ENCODE measurements at regions not wholly inside any gene's neighbourhood (a gene's known extent, or its start where the extent isn't known, plus 50 kb on each side); places are given as distances from the start of the nearest gene placed in this dataset.

- Histone ChIP-seq H3K27me3 (replicated peaks in 2 of 5; ENCODE audit: control insufficient read depth in 4 of 5, insufficient read depth in 5 of 5, low read length in 4 of 5) (no peaks in the 10 kb centered on the region), H3K27ac (ENCODE audit: insufficient read depth in 1 of 2, low read depth in 1 of 2, low read length in 2 of 2, poor library complexity in 1 of 2, severe bottlenecking in 2 of 2) (no peak overlapping the region), H3K36me3 (ENCODE audit: control insufficient read depth in 4 of 4, insufficient read depth in 4 of 4, low read length in 3 of 4) (no peaks in the 10 kb centered on the region), H3K4me3 (ENCODE audit: control insufficient read depth in 1 of 7, extremely low read depth in 1 of 7, insufficient read depth in 4 of 7, low read depth in 2 of 7, low read length in 6 of 7) (no peak overlapping the region), H3K4me1 (ENCODE audit: control extremely low read depth in 1 of 4, control insufficient read depth in 4 of 4, insufficient read depth in 4 of 4, low read length in 3 of 4) (no peaks in the 10 kb centered on the region), H3K9me3 (ENCODE audit: control extremely low read depth in 1 of 5, control insufficient read depth in 4 of 5, insufficient read depth in 2 of 5, low read depth in 1 of 5, low read length in 4 of 5) (no peaks in the 10 kb centered on the region)
- DNase-seq, result no peak
- ChIA-PET POLR2A (no interaction called here), CTCF (no interaction called here)
- WGBS (ENCODE audit: insufficient coverage), result 100% methylated on average over 1 of the region's 1 CpG
These were observed 228.4 kb upstream of the JAG1 start for GRCh38 chr20:10902174-10902573.

- H3K36me3 ChIP-seq (ENCODE audit: control insufficient read depth in 4 of 4, insufficient read depth in 4 of 4, low read length in 3 of 4), result no peaks in the 10 kb centered on the region
- no peaks in the 10 kb centered on the region for H3K4me1 ChIP-seq (ENCODE audit: control extremely low read depth in 1 of 4, control insufficient read depth in 4 of 4, insufficient read depth in 4 of 4, low read length in 3 of 4)
- no peak overlapping the region for H3K27ac ChIP-seq (ENCODE audit: insufficient read depth in 1 of 2, low read depth in 1 of 2, low read length in 2 of 2, poor library complexity in 1 of 2, severe bottlenecking in 2 of 2)
- ChIA-PET CTCF (interaction anchor here (0.5 kb wide), 1 partner anchor 920 kb away, joined by 3 read pairs; no protein-coding TSS in a partner anchor), POLR2A (no interaction called here)
- DNase-seq, result no peak
- no peak overlapping the region for H3K4me3 ChIP-seq (ENCODE audit: control insufficient read depth in 1 of 7, extremely low read depth in 1 of 7, insufficient read depth in 4 of 7, low read depth in 2 of 7, low read length in 6 of 7)
- WGBS (ENCODE audit: insufficient coverage), result 100% methylated on average over 1 of the region's 1 CpG
- H3K27me3 ChIP-seq (replicated peaks in 2 of 5; ENCODE audit: control insufficient read depth in 4 of 5, insufficient read depth in 5 of 5, low read length in 4 of 5), result no peaks in the 10 kb centered on the region
- no peaks in the 10 kb centered on the region for H3K9me3 ChIP-seq (ENCODE audit: control extremely low read depth in 1 of 5, control insufficient read depth in 4 of 5, insufficient read depth in 2 of 5, low read depth in 1 of 5, low read length in 4 of 5)
These were observed 228.9 kb upstream of the JAG1 start for GRCh38 chr20:10902576-10903282.

GRCh38 chr20:10906834-10907233, 233.0 kb upstream of the JAG1 start:
- no peaks in the 10 kb centered on the region for H3K36me3 ChIP-seq (ENCODE audit: control insufficient read depth in 4 of 4, insufficient read depth in 4 of 4, low read length in 3 of 4)
- no peaks in the 10 kb centered on the region for H3K27me3 ChIP-seq (replicated peaks in 2 of 5; ENCODE audit: control insufficient read depth in 4 of 5, insufficient read depth in 5 of 5, low read length in 4 of 5)
- 100% methylated on average over 1 of the region's 2 CpGs for whole genome bisulfite sequencing (ENCODE audit: insufficient coverage)
- H3K27ac ChIP-seq (ENCODE audit: insufficient read depth in 1 of 2, low read depth in 1 of 2, low read length in 2 of 2, poor library complexity in 1 of 2, severe bottlenecking in 2 of 2), result no peak overlapping the region
- no peak overlapping the region for H3K4me3 ChIP-seq (ENCODE audit: control insufficient read depth in 1 of 7, extremely low read depth in 1 of 7, insufficient read depth in 4 of 7, low read depth in 2 of 7, low read length in 6 of 7)
- ChIA-PET CTCF (no interaction called here), POLR2A (no interaction called here)
- H3K9me3 ChIP-seq (ENCODE audit: control extremely low read depth in 1 of 5, control insufficient read depth in 4 of 5, insufficient read depth in 2 of 5, low read depth in 1 of 5, low read length in 4 of 5), result no peaks in the 10 kb centered on the region
- DNase-seq, result no peak
- H3K4me1 ChIP-seq (ENCODE audit: control extremely low read depth in 1 of 4, control insufficient read depth in 4 of 4, insufficient read depth in 4 of 4, low read length in 3 of 4), result no peaks in the 10 kb centered on the region

- no peaks in the 10 kb centered on the region for H3K27me3 ChIP-seq (replicated peaks in 2 of 5; ENCODE audit: control insufficient read depth in 4 of 5, insufficient read depth in 5 of 5, low read length in 4 of 5)
- H3K9me3 ChIP-seq (ENCODE audit: control extremely low read depth in 1 of 5, control insufficient read depth in 4 of 5, insufficient read depth in 2 of 5, low read depth in 1 of 5, low read length in 4 of 5), result no peaks in the 10 kb centered on the region
- no peak overlapping the region for H3K4me3 ChIP-seq (ENCODE audit: control insufficient read depth in 1 of 7, extremely low read depth in 1 of 7, insufficient read depth in 4 of 7, low read depth in 2 of 7, low read length in 6 of 7)
- no peaks in the 10 kb centered on the region for H3K4me1 ChIP-seq (ENCODE audit: control extremely low read depth in 1 of 4, control insufficient read depth in 4 of 4, insufficient read depth in 4 of 4, low read length in 3 of 4)
- DNase-seq, result no peak
- ChIA-PET POLR2A (no interaction called here), CTCF (no interaction called here)
- H3K27ac ChIP-seq (ENCODE audit: insufficient read depth in 1 of 2, low read depth in 1 of 2, low read length in 2 of 2, poor library complexity in 1 of 2, severe bottlenecking in 2 of 2), result no peak overlapping the region
- no peaks in the 10 kb centered on the region for H3K36me3 ChIP-seq (ENCODE audit: control insufficient read depth in 4 of 4, insufficient read depth in 4 of 4, low read length in 3 of 4)
These were observed 236.0 kb upstream of the JAG1 start for GRCh38 chr20:10909803-10910202.

GRCh38 chr20:10910535-10911178, 236.9 kb upstream of the JAG1 start:
- Histone ChIP-seq H3K9me3 (ENCODE audit: control extremely low read depth in 1 of 5, control insufficient read depth in 4 of 5, insufficient read depth in 2 of 5, low read depth in 1 of 5, low read length in 4 of 5) (no peaks in the 10 kb centered on the region), H3K36me3 (ENCODE audit: control insufficient read depth in 4 of 4, insufficient read depth in 4 of 4, low read length in 3 of 4) (no peaks in the 10 kb centered on the region), H3K4me1 (ENCODE audit: control extremely low read depth in 1 of 4, control insufficient read depth in 4 of 4, insufficient read depth in 4 of 4, low read length in 3 of 4) (no peaks in the 10 kb centered on the region), H3K27ac (ENCODE audit: insufficient read depth in 1 of 2, low read depth in 1 of 2, low read length in 2 of 2, poor library complexity in 1 of 2, severe bottlenecking in 2 of 2) (no peak overlapping the region), H3K4me3 (ENCODE audit: control insufficient read depth in 1 of 7, extremely low read depth in 1 of 7, insufficient read depth in 4 of 7, low read depth in 2 of 7, low read length in 6 of 7) (no peak overlapping the region), H3K27me3 (replicated peaks in 2 of 5; ENCODE audit: control insufficient read depth in 4 of 5, insufficient read depth in 5 of 5, low read length in 4 of 5) (no peaks in the 10 kb centered on the region)
- no peak for DNase-seq
- ChIA-PET CTCF (no interaction called here), POLR2A (no interaction called here)
- WGBS (ENCODE audit: insufficient coverage), result 60% methylated on average over 6 of the region's 12 CpGs

GRCh38 chr20:10911298-10911697, 237.5 kb upstream of the JAG1 start:
- POLR2A ChIA-PET, result no interaction called here
- no CpG with 5 or more reads among the region's 2 CpGs for WGBS (ENCODE audit: insufficient coverage)

GRCh38 chr20:10915815-10916214, 242.0 kb upstream of the JAG1 start:
- CTCF ChIA-PET, result no interaction called here
- Histone ChIP-seq H3K36me3 (ENCODE audit: control insufficient read depth in 4 of 4, insufficient read depth in 4 of 4, low read length in 3 of 4) (no peaks in the 10 kb centered on the region), H3K4me3 (ENCODE audit: control insufficient read depth in 1 of 7, extremely low read depth in 1 of 7, insufficient read depth in 4 of 7, low read depth in 2 of 7, low read length in 6 of 7) (no peak overlapping the region), H3K4me1 (ENCODE audit: control extremely low read depth in 1 of 4, control insufficient read depth in 4 of 4, insufficient read depth in 4 of 4, low read length in 3 of 4) (no peaks in the 10 kb centered on the region), H3K9me3 (ENCODE audit: control extremely low read depth in 1 of 5, control insufficient read depth in 4 of 5, insufficient read depth in 2 of 5, low read depth in 1 of 5, low read length in 4 of 5) (no peaks in the 10 kb centered on the region), H3K27ac (ENCODE audit: insufficient read depth in 1 of 2, low read depth in 1 of 2, low read length in 2 of 2, poor library complexity in 1 of 2, severe bottlenecking in 2 of 2) (no peak overlapping the region), H3K27me3 (replicated peaks in 2 of 5; ENCODE audit: control insufficient read depth in 4 of 5, insufficient read depth in 5 of 5, low read length in 4 of 5) (peaks cover 0 to 4% (median 0%) of the 10 kb centered on the region in 5 experiments)
- POLR2A ChIA-PET, result no interaction called here
- no peak for DNase-seq
- 86% methylated on average over 1 of the region's 1 CpG for WGBS (ENCODE audit: insufficient coverage)

More at GRCh38 chr20:10911298-10911697, 237.5 kb upstream of the JAG1 start:
- DNase-seq, result no peak
- Histone ChIP-seq H3K4me3 (ENCODE audit: control insufficient read depth in 1 of 7, extremely low read depth in 1 of 7, insufficient read depth in 4 of 7, low read depth in 2 of 7, low read length in 6 of 7) (no peak overlapping the region), H3K27ac (ENCODE audit: insufficient read depth in 1 of 2, low read depth in 1 of 2, low read length in 2 of 2, poor library complexity in 1 of 2, severe bottlenecking in 2 of 2) (no peak overlapping the region), H3K9me3 (ENCODE audit: control extremely low read depth in 1 of 5, control insufficient read depth in 4 of 5, insufficient read depth in 2 of 5, low read depth in 1 of 5, low read length in 4 of 5) (no peaks in the 10 kb centered on the region), H3K4me1 (ENCODE audit: control extremely low read depth in 1 of 4, control insufficient read depth in 4 of 4, insufficient read depth in 4 of 4, low read length in 3 of 4) (no peaks in the 10 kb centered on the region), H3K36me3 (ENCODE audit: control insufficient read depth in 4 of 4, insufficient read depth in 4 of 4, low read length in 3 of 4) (no peaks in the 10 kb centered on the region), H3K27me3 (replicated peaks in 2 of 5; ENCODE audit: control insufficient read depth in 4 of 5, insufficient read depth in 5 of 5, low read length in 4 of 5) (no peaks in the 10 kb centered on the region)
- CTCF ChIA-PET, result no interaction called here
